ENCODE measurements at regions not wholly inside any gene's neighbourhood (a gene's known extent, or its start where the extent isn't known, plus 50 kb on each side); places are given as distances from the start of the nearest gene placed in this dataset.

DNA sequence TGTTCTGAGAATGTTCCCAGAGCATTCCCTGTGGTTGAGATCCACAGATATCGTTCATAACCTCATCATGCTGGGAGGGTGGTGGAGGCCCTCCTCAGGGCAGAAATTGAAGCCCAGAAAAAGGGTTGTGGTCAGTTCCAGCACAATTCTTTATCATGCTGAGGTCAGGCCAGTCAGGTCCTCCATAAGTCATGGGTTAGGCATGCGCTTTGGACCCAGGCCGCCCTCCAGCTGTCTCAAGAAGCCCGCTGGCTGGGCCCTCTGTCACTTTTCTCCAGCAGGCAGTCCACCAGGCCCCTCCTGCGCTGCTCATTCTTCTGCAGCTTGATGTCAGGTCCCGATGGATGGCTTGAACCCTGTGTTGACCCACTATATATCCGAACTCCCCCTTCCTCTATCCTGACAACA is 151.1 kb upstream of the NT5C1B start:
- H3K4me2 ChIP-seq (ENCODE audit: insufficient read depth, low read length) = no peak overlapping the region
- DNase-seq (ENCODE audit: low read depth, low spot score) (no peak), FAIRE-seq (no peak)
- no peaks in the 10 kb centered on the region for H4K20me1 ChIP-seq (replicated peaks; ENCODE audit: control insufficient read depth, extremely low read depth, insufficient read depth, low read length)
- no peaks in the 10 kb centered on the region for H3K27me3 ChIP-seq (ENCODE audit: control insufficient read depth in 2 of 2, insufficient read depth in 2 of 2, low read length in 2 of 2)
- no peaks in the 10 kb centered on the region for H3K9me3 ChIP-seq (replicated peaks; ENCODE audit: control insufficient read depth, insufficient read depth, low read length)
- no peaks in the 10 kb centered on the region for H3K4me1 ChIP-seq (ENCODE audit: control insufficient read depth, extremely low read depth, insufficient read depth, low read length)
- dilution Hi-C loops (cut with MboI; ENCODE audit: extremely low pct_ligation_motif_present, low sequenced_read_pairs) = no loop called here
- no peaks in the 10 kb centered on the region for H3K9me1 ChIP-seq (replicated peaks; ENCODE audit: control insufficient read depth, extremely low read depth, insufficient read depth, low read length)
- H3K36me3 ChIP-seq (ENCODE audit: control insufficient read depth in 2 of 2, extremely low read depth in 1 of 2, insufficient read depth in 2 of 2, low read length in 2 of 2) = no peaks in the 10 kb centered on the region
- no peak overlapping the region for H3K4me3 ChIP-seq (replicated peaks in 1 of 3; ENCODE audit: insufficient read depth in 1 of 3, low read depth in 1 of 3, low read length in 3 of 3)
- H3K79me2 ChIP-seq (ENCODE audit: control insufficient read depth, insufficient read depth, low read length) = no peaks in the 10 kb centered on the region
- no peak overlapping the region for H2AFZ ChIP-seq (ENCODE audit: low read depth, low read length)
- H3K27ac ChIP-seq (ENCODE audit: insufficient read depth, low read depth, low read length) = no peak overlapping the region
- POLR2A ChIA-PET = no interaction called here
- H3K9ac ChIP-seq (replicated peaks; ENCODE audit: extremely low read depth, insufficient read depth, low read length) = no peak overlapping the region
- CTCF ChIA-PET = interaction anchor here (1.0 kb wide), 1 partner anchor 220 kb away, joined by 8 read pairs; no protein-coding TSS in a partner anchor
- intact Hi-C loops (cut with micrococcal nuclease) = no loop called here
- no peak for TF ChIP-seq EZH2 (IDR thresholded peaks at IDR 0.05; ENCODE audit: borderline replicate concordance, low read depth, low read length, severe bottlenecking)
- no peak for TF ChIP-seq POLR2AphosphoS5 (IDR thresholded peaks at IDR 0.05; ENCODE audit: insufficient read depth, low read depth, low read length)
- TF ChIP-seq, protein P1, sequence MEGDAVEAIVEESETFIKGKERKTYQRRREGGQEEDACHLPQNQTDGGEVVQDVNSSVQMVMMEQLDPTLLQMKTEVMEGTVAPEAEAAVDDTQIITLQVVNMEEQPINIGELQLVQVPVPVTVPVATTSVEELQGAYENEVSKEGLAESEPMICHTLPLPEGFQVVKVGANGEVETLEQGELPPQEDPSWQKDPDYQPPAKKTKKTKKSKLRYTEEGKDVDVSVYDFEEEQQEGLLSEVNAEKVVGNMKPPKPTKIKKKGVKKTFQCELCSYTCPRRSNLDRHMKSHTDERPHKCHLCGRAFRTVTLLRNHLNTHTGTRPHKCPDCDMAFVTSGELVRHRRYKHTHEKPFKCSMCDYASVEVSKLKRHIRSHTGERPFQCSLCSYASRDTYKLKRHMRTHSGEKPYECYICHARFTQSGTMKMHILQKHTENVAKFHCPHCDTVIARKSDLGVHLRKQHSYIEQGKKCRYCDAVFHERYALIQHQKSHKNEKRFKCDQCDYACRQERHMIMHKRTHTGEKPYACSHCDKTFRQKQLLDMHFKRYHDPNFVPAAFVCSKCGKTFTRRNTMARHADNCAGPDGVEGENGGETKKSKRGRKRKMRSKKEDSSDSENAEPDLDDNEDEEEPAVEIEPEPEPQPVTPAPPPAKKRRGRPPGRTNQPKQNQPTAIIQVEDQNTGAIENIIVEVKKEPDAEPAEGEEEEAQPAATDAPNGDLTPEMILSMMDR (IDR thresholded peaks at IDR 0.05; ENCODE audit: extremely low read depth in 1 of 2, insufficient read depth in 1 of 2, low read depth in 1 of 2, low read length in 2 of 2) = no peak
- TF ChIP-seq GATA2 (IDR thresholded peaks at IDR 0.05; ENCODE audit: insufficient read depth, insufficient read length, low read depth, low read length) = no peak
- TF ChIP-seq JUN (IDR thresholded peaks at IDR 0.05; ENCODE audit: borderline replicate concordance, insufficient read depth, insufficient read length, low read depth) = no peak
- no peak for TF ChIP-seq MYC (IDR thresholded peaks at IDR 0.05; ENCODE audit: low read depth, low read length)
- TF ChIP-seq, protein P2, sequence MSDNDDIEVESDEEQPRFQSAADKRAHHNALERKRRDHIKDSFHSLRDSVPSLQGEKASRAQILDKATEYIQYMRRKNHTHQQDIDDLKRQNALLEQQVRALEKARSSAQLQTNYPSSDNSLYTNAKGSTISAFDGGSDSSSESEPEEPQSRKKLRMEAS (IDR thresholded peaks at IDR 0.05; ENCODE audit: insufficient read depth, insufficient read length) = no peak
- TF ChIP-seq POLR2A (IDR thresholded peaks at IDR 0.05; ENCODE audit: low read depth, low read length) = no peak
- no TSS peak for BruUV-seq (replicated peaks)

Measured in endothelial cell of umbilical vein (primary cell).